HL-60/S4 (cell line): ENCODE measurements at regions not wholly inside any gene's neighbourhood (a gene's known extent, or its start where the extent isn't known, plus 50 kb on each side); places are given as distances from the start of the nearest gene placed in this dataset.

Experiments used
- in situ Hi-C: fragments of 300-500 bp; cut with MboI; formaldehyde crosslinking; loops from 2 replicates; pipeline ENCODE4 v1.14.3; 2022; ENCODE audit warnings: low sequenced_read_pairs

DNA sequence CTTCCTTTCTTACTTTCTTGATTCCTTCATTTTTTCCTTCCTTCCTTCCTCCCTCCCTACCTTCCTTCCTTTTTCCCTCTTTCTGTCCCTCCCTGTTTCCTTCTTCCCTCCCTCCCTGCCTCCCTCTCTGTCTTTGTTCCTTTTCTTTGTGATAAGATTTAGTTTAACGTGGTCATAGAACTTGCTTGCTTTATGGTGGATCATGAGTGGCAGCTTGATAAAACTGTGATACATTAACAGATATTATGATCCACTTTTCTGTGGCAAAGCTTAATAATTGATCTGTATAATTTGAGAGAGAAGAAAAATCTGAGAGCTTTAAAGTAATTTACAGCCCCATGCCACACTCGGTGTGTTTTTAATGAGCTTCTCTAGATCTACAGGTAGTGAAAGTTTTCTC lies 280.5 kb downstream of the RNF144B start:
- in situ Hi-C loops: no loop called here

DNA sequence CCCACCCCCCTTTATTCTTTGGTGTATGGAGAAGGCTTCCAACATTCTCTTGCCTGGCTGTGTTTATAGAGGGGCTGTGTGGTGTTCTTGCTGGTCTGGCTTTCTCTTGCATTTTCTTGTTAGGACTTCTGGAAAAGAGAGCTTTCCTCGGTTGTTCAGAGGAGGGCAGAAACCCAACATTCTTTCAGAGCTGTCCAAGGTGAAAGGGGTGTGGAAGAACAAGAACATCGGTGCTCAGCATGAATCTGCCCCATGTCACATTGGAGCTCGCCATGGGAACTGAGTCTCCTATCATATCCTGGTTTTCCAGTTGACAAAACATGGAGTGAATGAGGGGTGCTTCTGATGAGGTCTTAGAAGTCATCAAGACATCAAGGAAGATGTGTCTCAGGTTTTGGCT lies 281.8 kb downstream of the RNF144B start:
- in situ Hi-C loops: no loop called here

GRCh38 chr6:18672852-18673251 lies 285.7 kb downstream of the RNF144B start:
- in situ Hi-C loops: no loop called here

- in situ Hi-C loops: no loop called here
Observed at GRCh38 chr6:18674346-18674745, 287.2 kb downstream of the RNF144B start.

- in situ Hi-C loops: no loop called here
Observed at GRCh38 chr6:18675881-18676280, 288.7 kb downstream of the RNF144B start.

DNA sequence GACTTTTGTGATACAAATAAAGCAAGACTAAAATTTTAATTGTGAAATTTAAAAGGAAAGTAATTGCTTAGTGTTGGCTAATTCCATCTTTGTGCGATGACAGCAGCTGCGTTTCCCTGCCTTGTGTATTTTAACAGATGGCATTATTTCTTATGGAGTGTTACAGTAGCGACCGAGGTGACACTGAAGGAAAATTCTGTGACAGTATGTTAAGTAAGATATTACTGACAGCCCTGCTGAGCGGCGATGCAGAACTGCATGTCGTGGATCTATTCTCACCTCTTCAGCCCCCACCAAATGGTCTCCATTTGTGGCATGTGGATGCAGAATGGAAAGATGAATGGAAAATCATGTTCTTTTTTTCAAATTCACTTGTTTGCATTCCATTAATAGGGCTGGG lies 289.4 kb downstream of the RNF144B start:
- in situ Hi-C loops: no loop called here

DNA sequence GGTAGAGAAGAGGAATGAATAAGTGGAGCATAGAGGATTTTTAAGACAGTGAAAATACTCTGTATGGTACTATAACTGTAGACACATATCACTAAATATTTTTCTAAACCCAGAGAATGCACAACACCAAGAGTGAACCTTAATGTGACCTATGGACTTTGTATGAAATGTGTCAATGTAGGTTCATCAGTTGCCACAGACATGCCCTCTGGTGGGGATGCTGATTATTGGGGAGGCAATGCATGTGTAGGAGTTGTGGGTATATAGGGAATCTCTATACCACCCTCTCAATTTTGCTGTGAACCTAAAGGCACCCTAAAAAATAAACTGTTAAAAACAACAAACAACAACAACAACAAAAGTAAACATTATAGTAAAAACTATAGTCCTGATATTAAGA lies 293.7 kb downstream of the RNF144B start:
- in situ Hi-C loops: no loop called here

DNA sequence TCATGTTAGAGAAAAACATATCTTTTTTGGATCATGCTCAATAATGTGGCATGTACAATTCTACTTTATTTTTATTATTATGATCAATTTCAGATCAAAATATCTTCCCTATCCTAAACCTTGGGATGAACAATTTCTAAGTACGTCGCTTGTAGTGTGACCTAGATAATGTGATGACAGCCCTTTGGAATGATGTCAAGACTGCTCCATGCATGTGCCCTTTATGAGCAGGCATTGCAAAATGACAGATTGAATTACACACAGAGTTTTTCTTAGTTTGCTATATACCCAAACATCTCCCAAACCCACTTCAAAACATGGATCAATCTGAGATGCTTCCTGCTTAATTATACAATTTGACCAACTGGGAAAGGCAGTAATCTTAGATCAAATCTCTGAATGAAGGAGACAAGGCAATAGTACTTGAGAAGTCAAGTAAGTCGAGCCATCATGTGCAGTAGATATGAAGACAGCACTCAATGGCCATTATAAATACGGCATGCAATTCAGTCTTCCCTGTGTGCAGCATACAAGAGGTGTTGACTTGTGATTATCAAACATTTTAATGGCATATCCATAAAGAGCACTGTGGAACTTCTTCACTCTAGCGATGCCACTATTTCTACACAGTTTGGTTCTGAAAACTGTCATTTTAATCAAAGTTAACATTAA lies 294.8 kb downstream of the RNF144B start:
- in situ Hi-C loops: no loop called here

- in situ Hi-C loops: no loop called here
Observed at GRCh38 chr6:18684343-18684742, 297.2 kb downstream of the RNF144B start.

GRCh38 chr6:18692929-18693685 lies 306.0 kb downstream of the RNF144B start:
- in situ Hi-C loops: no loop called here

- in situ Hi-C loops: no loop called here
Observed at GRCh38 chr6:18693881-18694280, 306.7 kb downstream of the RNF144B start.

- in situ Hi-C loops: no loop called here
Observed at GRCh38 chr6:18703546-18703945, 316.4 kb downstream of the RNF144B start.

DNA sequence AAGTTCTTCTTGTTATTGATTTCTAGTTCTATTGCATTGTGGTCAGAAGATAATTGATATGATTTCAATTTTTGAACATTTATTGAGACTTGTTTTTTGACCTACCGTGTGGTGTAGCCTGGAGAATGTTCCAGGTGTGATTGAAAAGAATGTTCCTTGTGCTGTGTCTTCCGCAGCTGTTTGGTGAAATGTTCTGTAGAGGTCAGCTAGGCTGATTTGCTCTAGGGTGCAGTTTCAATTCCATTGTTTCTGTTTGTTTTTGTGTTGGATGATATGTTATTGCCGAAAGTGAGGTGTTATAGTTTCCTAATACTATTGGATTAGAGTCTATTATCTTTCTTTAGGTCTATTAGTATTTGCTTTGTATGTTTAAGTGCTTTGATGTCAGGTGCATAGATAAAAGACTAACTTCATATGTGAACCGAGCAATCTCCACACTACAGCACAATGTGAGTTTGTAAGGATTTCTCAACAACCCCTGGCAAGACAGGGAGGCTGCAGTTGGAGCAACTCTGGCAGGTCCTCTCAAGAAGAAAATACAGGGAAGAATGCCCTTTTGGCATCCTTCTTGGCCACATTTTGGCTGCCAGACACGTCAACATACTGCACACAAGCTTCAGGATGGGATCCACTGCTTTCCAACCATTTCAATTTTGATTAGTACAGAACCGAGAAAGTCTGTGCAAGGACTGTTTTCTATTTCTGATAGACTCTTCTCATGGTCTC lies 320.7 kb downstream of the RNF144B start:
- in situ Hi-C loops: no loop called here

- in situ Hi-C loops: no loop called here
Observed at GRCh38 chr6:18712595-18712994, 325.4 kb downstream of the RNF144B start.

DNA sequence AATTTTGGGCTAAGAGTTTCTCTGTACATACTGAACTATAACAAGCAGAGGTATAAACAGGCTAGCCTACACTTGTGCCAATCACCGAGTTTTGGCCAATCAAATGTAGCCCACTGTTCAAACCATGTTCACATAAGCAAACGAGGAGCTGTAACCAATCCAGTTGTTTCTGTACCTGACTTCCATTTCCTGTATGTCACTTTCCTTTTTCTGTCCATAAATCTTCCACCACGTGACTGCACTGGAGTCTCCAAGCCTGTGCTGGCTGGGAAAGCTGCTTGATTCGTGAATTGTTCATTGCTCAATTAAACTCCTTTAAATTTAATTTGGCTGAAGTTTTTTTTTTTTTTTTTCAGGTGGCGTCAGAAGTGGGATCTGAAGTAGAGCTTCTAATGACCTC lies 332.9 kb downstream of the RNF144B start:
- in situ Hi-C loops: no loop called here

- in situ Hi-C loops: no loop called here
Observed at GRCh38 chr6:18724056-18724455, 336.9 kb downstream of the RNF144B start.

DNA sequence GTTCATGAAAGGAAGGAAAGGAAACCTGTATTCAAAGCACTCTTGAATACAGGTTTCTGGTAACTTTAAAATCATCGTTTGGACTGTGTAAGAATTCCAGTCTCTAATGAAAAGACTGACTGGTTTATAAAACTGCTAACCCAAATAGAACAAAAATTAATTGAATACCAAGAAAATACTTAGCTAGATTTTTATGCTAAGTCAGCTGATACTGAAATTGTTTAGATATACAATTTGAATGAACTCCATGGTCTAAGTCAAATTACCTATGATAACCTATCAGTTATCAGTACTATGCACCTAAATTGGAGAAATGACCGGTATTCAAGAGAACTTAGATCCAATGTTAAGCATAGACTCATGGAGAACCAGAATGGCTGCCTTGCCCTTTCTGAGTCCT lies 338.3 kb downstream of the RNF144B start:
- in situ Hi-C loops: no loop called here

DNA sequence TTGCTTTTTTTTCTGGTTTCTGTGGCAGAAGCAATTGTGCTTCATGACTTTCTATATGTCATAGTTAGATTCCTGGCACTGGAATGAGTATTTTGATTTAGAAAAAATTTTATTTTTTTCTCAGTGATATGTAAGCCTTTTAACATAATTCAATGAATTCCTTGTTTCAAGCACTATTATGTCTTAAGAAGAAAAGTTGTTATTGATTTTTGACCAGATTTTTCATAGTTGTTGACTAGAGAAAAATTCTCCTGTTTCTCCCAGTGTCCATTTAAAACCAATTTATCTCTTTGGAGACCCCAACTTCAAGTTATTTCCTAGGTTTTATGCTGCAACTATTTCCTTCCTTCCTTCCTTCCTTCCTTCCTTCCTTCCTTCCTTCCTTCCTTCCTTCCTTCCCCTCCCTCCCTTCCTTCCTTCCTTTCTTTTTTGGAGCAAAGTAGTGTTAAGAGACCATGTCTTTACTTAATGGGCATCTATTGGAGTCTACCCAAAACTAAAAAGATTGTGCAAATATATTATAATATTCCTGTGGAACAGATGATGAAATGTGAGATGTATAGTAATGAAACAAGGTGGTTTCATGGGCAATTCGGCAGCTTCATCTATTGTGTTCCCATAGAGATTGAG lies 346.9 kb downstream of the RNF144B start:
- in situ Hi-C loops: no loop called here

DNA sequence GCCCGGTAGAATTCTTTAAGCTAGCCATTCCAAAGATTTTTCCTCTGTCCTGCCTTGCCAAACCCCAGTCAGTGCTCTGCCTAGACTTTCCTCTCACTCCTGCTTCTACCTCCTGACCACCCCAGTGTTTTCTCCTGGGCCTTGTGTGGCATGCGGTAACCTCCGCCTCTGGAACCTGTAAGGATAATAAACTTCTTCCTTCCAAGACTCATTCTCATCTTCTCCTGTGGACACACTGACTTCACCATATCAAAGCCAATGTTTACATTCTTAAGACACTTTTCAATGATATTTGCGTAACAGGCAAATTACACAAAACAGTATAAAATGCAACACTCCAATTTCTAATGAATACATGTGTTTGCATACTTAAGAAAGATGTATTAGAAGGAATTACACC lies 354.6 kb downstream of the RNF144B start:
- in situ Hi-C loops: no loop called here

GRCh38 chr6:18742406-18742805 lies 355.3 kb downstream of the RNF144B start:
- in situ Hi-C loops: no loop called here

DNA sequence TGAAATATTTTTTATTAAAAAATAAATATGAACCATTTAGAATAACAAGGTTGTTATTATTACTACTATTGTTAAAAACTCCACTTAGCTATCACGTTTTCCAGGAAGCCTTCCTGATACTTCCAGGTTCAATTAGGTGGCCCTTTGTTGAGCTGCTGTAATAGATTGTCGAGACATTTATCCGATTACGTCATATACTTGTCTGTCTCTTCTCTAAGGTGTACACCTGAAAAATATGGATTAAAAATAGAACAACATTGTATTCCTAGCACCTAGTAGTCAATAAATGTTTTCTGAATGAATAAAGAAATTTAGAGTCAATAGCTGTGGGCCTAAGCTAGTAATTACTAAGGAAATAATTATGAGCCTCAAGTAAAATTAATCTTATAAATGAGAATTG lies 359.6 kb downstream of the RNF144B start:
- in situ Hi-C loops: no loop called here

DNA sequence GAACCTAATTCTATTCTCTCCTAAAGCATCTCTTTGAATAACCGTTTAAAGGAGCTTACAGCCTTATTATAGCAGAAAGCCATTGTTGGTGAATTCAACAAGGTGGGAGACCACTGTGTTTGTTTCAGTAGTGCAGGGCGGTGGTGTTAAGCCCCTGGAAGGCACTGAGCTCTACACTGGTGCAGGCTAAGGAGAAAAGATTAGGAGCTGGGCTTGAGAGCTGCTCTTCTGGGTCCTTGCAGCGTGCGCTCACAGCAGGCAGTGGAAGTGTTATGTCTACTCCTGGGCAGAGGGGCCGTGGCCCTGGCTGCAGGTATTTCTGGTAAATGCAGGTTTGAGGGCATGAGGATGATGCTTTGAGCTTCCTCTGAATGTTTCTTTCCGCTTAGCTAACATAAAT lies 361.2 kb downstream of the RNF144B start:
- in situ Hi-C loops: no loop called here
